B cell (primary cell): ENCODE measurements at regions not wholly inside any gene's neighbourhood (a gene's known extent, or its start where the extent isn't known, plus 50 kb on each side); places are given as distances from the start of the nearest gene placed in this dataset.

Experiments
- CTCF ChIP-seq: fragments of 200-600 bp; IDR thresholded peaks from one replicate; pipeline ENCODE4 v1.8.0; 2022; ENCODE audit warnings: antibody characterized with exemption, mild to moderate bottlenecking
- EZH2 ChIP-seq: IDR thresholded peaks from 2 replicates; pipeline ENCODE4 v1.6.1; 2012; ENCODE audit warnings: borderline replicate concordance, low read depth, mild to moderate bottlenecking, moderate library complexity, low read length; ENCODE audit not compliant: insufficient read depth, poor library complexity, severe bottlenecking

- TF ChIP-seq CTCF: no peak
- TF ChIP-seq EZH2: no peak
Measured at GRCh38 chr5:33041586-33041985, 330.5 kb downstream of the NPR3 start.
